Body of pancreas (tissue), 4 donors: ENCODE measurements at regions not wholly inside any gene's neighbourhood (a gene's known extent, or its start where the extent isn't known, plus 50 kb on each side); places are given as distances from the start of the nearest gene placed in this dataset.

ENCODE experiments used
- POLR2A ChIP-seq, 3 donors: fragments of 450-650 bp; IDR thresholded peaks; one replicate each; pipeline ENCODE4 v1.6.1; 2016; ENCODE audit warnings: antibody characterized with exemption in 3 of 3, mild to moderate bottlenecking in 2 of 3
- TF ChIP-seq, protein P1 (sequence below), 7 experiments: fragments of 450-650 bp in 4 of 7; fragments of 200-600 bp in 3 of 7; sonication (generic) in 3 of 7; IDR thresholded peaks; one replicate each; pipeline ENCODE4 v1.5.1; 2016 to 2019; ENCODE audit warnings: antibody characterized with exemption in 7 of 7

DNA sequence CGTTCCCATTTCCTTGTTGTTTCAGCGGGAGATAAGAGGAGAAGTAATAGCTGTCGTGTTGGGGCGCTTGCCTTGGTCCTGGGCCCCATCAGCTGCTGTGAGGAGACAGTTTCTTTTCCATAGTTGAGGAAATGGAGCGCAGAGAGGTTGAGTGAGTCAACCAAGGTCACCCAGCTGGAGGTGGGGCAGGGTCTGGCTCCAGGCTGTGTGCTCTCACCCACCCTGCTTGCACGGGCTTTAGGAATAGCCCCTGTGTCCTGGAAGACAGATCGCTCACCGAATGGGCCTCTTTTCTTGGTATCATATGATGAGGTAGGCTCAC lies 165.7 kb upstream of the RTL1 start:
- TF ChIP-seq POLR2A (IDR thresholded peaks at IDR 0.05), result no peak
- TF ChIP-seq, protein P1, sequence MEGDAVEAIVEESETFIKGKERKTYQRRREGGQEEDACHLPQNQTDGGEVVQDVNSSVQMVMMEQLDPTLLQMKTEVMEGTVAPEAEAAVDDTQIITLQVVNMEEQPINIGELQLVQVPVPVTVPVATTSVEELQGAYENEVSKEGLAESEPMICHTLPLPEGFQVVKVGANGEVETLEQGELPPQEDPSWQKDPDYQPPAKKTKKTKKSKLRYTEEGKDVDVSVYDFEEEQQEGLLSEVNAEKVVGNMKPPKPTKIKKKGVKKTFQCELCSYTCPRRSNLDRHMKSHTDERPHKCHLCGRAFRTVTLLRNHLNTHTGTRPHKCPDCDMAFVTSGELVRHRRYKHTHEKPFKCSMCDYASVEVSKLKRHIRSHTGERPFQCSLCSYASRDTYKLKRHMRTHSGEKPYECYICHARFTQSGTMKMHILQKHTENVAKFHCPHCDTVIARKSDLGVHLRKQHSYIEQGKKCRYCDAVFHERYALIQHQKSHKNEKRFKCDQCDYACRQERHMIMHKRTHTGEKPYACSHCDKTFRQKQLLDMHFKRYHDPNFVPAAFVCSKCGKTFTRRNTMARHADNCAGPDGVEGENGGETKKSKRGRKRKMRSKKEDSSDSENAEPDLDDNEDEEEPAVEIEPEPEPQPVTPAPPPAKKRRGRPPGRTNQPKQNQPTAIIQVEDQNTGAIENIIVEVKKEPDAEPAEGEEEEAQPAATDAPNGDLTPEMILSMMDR (IDR thresholded peaks at IDR 0.05), result no peak
